Colonic mucosa (tissue), 4 donors: ENCODE measurements at regions not wholly inside any gene's neighbourhood (a gene's known extent, or its start where the extent isn't known, plus 50 kb on each side); places are given as distances from the start of the nearest gene placed in this dataset.

ENCODE experiments used
- DNase-seq: peaks from one replicate; pipeline ENCODE4 v3.0.0-alpha.2; 2020
- H3K27ac ChIP-seq: fragments of 200-600 bp; one replicate; pipeline ENCODE4 v1.8.0; 2021
- H3K27me3 ChIP-seq: fragments of 200-600 bp; one replicate; pipeline ENCODE4 v1.8.0; 2021
- H3K36me3 ChIP-seq: fragments of 200-600 bp; one replicate; pipeline ENCODE4 v1.8.0; 2021
- H3K4me1 ChIP-seq: fragments of 200-600 bp; one replicate; pipeline ENCODE4 v1.8.0; 2021; ENCODE audit warnings: mild to moderate bottlenecking
- H3K4me3 ChIP-seq: fragments of 200-600 bp; one replicate; pipeline ENCODE4 v1.8.0; 2021
- H3K9ac ChIP-seq, 2 donors: one replicate each; pipeline ENCODE4 v1.7.0; 2013; ENCODE audit warnings: control low read depth in 2 of 2, low read depth in 2 of 2, low read length in 2 of 2
- H3K9me3 ChIP-seq: fragments of 200-600 bp; one replicate; pipeline ENCODE4 v1.8.0; 2021
- intact Hi-C: fragments of 100-400 bp; cut with DNase I; formaldehyde crosslinking; loops from one replicate; pipeline ENCODE4 v1.14.1; 2022
- TF ChIP-seq, protein P1 (sequence below): fragments of 200-600 bp; IDR thresholded peaks from one replicate; pipeline ENCODE4 v1.8.0; 2022; ENCODE audit warnings: antibody characterized with exemption, mild to moderate bottlenecking
- donor health status: healthy.
- donor health status: DM: no; HTN: no; CAD: no.
- donor health status: DM: no; HTN: no; CAD: no.

DNA sequence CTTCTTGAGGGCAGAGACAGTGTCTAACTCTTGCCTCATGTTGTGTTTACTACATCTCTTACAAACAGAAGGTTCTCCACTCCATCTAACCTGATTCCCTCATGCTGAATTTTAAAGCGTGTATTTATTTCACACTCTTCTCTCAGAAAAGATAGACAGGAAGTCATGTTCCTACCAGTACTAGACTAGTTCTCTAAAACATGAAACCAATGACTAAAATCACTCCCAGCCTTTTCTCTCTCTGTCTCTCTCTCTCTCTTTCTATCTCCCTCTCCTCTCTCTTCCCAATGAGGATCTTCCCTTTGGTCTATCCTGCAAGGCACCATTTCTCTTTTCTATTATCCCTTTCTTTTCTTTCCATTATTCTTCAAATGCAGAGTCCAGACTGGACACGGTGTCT lies 391.9 kb upstream of the CADM1 start:
- Histone ChIP-seq H3K36me3 (no peaks in the 10 kb centered on the region), H3K4me3 (no peak overlapping the region), H3K9me3 (no peaks in the 10 kb centered on the region), H3K9ac (no peak overlapping the region), H3K4me1 (no peaks in the 10 kb centered on the region), H3K27me3 (no peaks in the 10 kb centered on the region), H3K27ac (no peak overlapping the region)
- no peak for DNase-seq
- TF ChIP-seq, protein P1, sequence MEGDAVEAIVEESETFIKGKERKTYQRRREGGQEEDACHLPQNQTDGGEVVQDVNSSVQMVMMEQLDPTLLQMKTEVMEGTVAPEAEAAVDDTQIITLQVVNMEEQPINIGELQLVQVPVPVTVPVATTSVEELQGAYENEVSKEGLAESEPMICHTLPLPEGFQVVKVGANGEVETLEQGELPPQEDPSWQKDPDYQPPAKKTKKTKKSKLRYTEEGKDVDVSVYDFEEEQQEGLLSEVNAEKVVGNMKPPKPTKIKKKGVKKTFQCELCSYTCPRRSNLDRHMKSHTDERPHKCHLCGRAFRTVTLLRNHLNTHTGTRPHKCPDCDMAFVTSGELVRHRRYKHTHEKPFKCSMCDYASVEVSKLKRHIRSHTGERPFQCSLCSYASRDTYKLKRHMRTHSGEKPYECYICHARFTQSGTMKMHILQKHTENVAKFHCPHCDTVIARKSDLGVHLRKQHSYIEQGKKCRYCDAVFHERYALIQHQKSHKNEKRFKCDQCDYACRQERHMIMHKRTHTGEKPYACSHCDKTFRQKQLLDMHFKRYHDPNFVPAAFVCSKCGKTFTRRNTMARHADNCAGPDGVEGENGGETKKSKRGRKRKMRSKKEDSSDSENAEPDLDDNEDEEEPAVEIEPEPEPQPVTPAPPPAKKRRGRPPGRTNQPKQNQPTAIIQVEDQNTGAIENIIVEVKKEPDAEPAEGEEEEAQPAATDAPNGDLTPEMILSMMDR = no peak
- intact Hi-C loops = no loop called here

DNA sequence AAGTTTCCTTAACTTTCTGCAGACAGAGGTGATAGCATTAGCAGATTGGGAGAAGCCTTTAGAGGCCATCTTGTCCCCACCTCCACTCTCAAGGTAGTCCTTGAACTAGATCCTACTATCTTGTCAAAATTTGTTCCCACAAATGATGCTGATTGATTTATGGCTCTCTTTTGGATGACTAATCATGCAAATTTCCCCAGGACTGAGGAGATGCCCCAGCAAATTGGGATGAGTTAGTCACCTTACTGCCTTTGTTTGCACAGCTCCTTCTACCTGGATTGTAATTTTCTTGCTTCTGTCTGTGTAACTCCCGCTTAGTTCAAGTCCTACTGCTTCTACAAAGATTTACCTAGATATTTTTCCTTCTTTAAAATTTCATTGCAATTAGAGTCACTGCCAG lies 391.4 kb upstream of the CADM1 start:
- TF ChIP-seq, protein P1 = no peak
- DNase-seq = no peak
- Histone ChIP-seq H3K27ac (no peak overlapping the region), H3K4me3 (no peak overlapping the region), H3K27me3 (no peaks in the 10 kb centered on the region), H3K4me1 (no peaks in the 10 kb centered on the region), H3K9ac (no peak overlapping the region), H3K9me3 (no peaks in the 10 kb centered on the region), H3K36me3 (no peaks in the 10 kb centered on the region)
- intact Hi-C loops = no loop called here

GRCh38 chr11:115894176-115894575 lies 390.0 kb upstream of the CADM1 start:
- intact Hi-C loops = no loop called here
- Histone ChIP-seq H3K9me3 (no peaks in the 10 kb centered on the region), H3K9ac (no peak overlapping the region), H3K27ac (no peak overlapping the region), H3K27me3 (no peaks in the 10 kb centered on the region), H3K4me1 (no peaks in the 10 kb centered on the region), H3K36me3 (no peaks in the 10 kb centered on the region), H3K4me3 (no peak overlapping the region)
- TF ChIP-seq, protein P1 = no peak
- DNase-seq = no peak

GRCh38 chr11:115893461-115894099 lies 389.4 kb upstream of the CADM1 start:
- no peak for DNase-seq
- no peaks in the 10 kb centered on the region for H3K27me3 ChIP-seq

DNA sequence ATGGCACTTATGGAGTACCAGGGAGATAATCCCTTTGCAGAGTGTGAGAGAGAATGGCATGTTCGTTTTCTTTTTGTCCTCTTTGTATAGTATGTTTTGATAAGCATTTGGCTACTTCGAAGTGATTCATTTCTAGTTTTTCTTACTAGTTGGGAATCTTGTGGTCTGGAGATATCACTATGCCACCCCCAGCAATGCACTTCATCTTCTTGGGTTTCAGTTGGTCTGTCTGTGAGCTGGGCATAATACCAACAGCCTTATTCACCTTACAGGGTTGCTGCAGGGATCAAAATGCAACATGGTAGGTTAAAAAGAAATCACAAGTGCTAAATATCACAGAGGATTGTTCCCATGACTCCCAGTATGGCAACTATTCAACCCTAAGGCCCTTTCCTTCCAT lies 387.8 kb upstream of the CADM1 start:
- Histone ChIP-seq H3K27me3 (no peaks in the 10 kb centered on the region), H3K4me3 (no peak overlapping the region), H3K9me3 (no peaks in the 10 kb centered on the region), H3K36me3 (no peaks in the 10 kb centered on the region), H3K27ac (no peak overlapping the region), H3K4me1 (no peaks in the 10 kb centered on the region), H3K9ac (no peak overlapping the region)
- TF ChIP-seq, protein P1 = no peak
- no peak for DNase-seq
- intact Hi-C loops = no loop called here

More at GRCh38 chr11:115893461-115894099, 389.4 kb upstream of the CADM1 start:
- H3K4me1 ChIP-seq = no peaks in the 10 kb centered on the region
- H3K9ac ChIP-seq = no peak overlapping the region
- no peak overlapping the region for H3K27ac ChIP-seq
- intact Hi-C loops = no loop called here
- TF ChIP-seq, protein P1 = no peak
- H3K4me3 ChIP-seq = no peak overlapping the region
- no peaks in the 10 kb centered on the region for H3K9me3 ChIP-seq
- H3K36me3 ChIP-seq = no peaks in the 10 kb centered on the region
